HepG2 (cell line): ENCODE measurements at regions not wholly inside any gene's neighbourhood (a gene's known extent, or its start where the extent isn't known, plus 50 kb on each side); places are given as distances from the start of the nearest gene placed in this dataset.

Source experiments
- ARID5B ChIP-seq: IDR thresholded peaks from 2 replicates; pipeline ENCODE4 v1.4.0; 2020; ENCODE audit warnings: mild to moderate bottlenecking, missing genetic modification reagents
- CBFB ChIP-seq: sonication (generic); formaldehyde crosslinking; IDR thresholded peaks from 2 replicates; pipeline ENCODE4 v1.4.0; 2020; ENCODE audit warnings: missing genetic modification reagents
- CEBPG ChIP-seq: IDR thresholded peaks from 2 replicates; pipeline ENCODE4 v1.6.1; 2016
- ELF1 ChIP-seq: sonication (generic); formaldehyde crosslinking; IDR thresholded peaks from 2 replicates; pipeline ENCODE4 v1.4.0; 2020; ENCODE audit warnings: missing genetic modification reagents
- FOXO1 ChIP-seq: sonication (generic); formaldehyde crosslinking; IDR thresholded peaks from 2 replicates; pipeline ENCODE4 v1.4.0; 2020; ENCODE audit warnings: missing genetic modification reagents
- HDAC1 ChIP-seq: sonication (generic); formaldehyde crosslinking; IDR thresholded peaks from 2 replicates; pipeline ENCODE4 v1.5.1; 2020; ENCODE audit warnings: mild to moderate bottlenecking, missing genetic modification reagents
- HNRNPH1 ChIP-seq: fragments of 200-400 bp; formaldehyde crosslinking; optimal IDR thresholded peaks from 2 replicates; pipeline ENCODE3; 2017; ENCODE audit warnings: mild to moderate bottlenecking, low read depth, low read length
- KDM6A ChIP-seq: IDR thresholded peaks from 2 replicates; pipeline ENCODE4 v1.6.1; 2016; ENCODE audit warnings: low read depth
- MBD4 ChIP-seq: IDR thresholded peaks from 2 replicates; pipeline ENCODE4 v1.6.1; 2012; ENCODE audit warnings: low read length, inconsistent platforms, borderline replicate concordance
- MIER2 ChIP-seq: IDR thresholded peaks from 2 replicates; pipeline ENCODE4 v1.6.1; 2016; ENCODE audit warnings: missing biosample characterization, missing genetic modification reagents
- NCOA1 ChIP-seq: sonication (generic); formaldehyde crosslinking; IDR thresholded peaks from 2 replicates; pipeline ENCODE4 v1.9.0; 2021; ENCODE audit warnings: missing genetic modification reagents
- NFIC ChIP-seq: IDR thresholded peaks from 2 replicates; pipeline ENCODE4 v1.6.1; 2012; ENCODE audit warnings: mild to moderate bottlenecking, low read length, inconsistent platforms
- NKX3-1 ChIP-seq: sonication (generic); formaldehyde crosslinking; IDR thresholded peaks from 2 replicates; pipeline ENCODE4 v1.5.0; 2020; ENCODE audit warnings: missing genetic modification reagents
- RERE ChIP-seq: IDR thresholded peaks from 2 replicates; pipeline ENCODE4 v1.6.1; 2016; ENCODE audit warnings: low read depth, missing genetic modification reagents, missing compliant biosample characterization
- SIX1 ChIP-seq: sonication (generic); formaldehyde crosslinking; IDR thresholded peaks from 2 replicates; pipeline ENCODE4 v1.4.0; 2020; ENCODE audit warnings: missing genetic modification reagents, borderline replicate concordance
- ZBTB3 ChIP-seq: sonication (generic); formaldehyde crosslinking; IDR thresholded peaks from 2 replicates; pipeline ENCODE4 v1.4.0; 2020; ENCODE audit warnings: low read depth, mild to moderate bottlenecking, moderate library complexity, missing genetic modification reagents, borderline replicate concordance
- ZMAT3 ChIP-seq: sonication (generic); formaldehyde crosslinking; conservative IDR thresholded peaks from 2 replicates; pipeline ENCODE4 v1.7.0; 2021; ENCODE audit warnings: missing genetic modification reagents
- ZNF232 ChIP-seq: sonication (generic); formaldehyde crosslinking; IDR thresholded peaks from 2 replicates; pipeline ENCODE4 v1.4.0; 2020; ENCODE audit warnings: missing genetic modification reagents, borderline replicate concordance
- ZNF441 ChIP-seq: sonication (generic); formaldehyde crosslinking; IDR thresholded peaks from 2 replicates; pipeline ENCODE4 v1.7.0; 2021; ENCODE audit warnings: missing genetic modification reagents, borderline replicate concordance
- ZNF577 ChIP-seq: sonication (generic); formaldehyde crosslinking; IDR thresholded peaks from 2 replicates; pipeline ENCODE4 v1.4.0; 2020; ENCODE audit warnings: mild to moderate bottlenecking, low read depth, missing genetic modification reagents, borderline replicate concordance
- ZNF652 ChIP-seq: IDR thresholded peaks from 2 replicates; pipeline ENCODE4 v1.6.1; 2016; ENCODE audit warnings: low read depth, borderline replicate concordance
- ZNF850 ChIP-seq: sonication (generic); formaldehyde crosslinking; conservative IDR thresholded peaks from 2 replicates; pipeline ENCODE4 v1.9.0; 2021; ENCODE audit warnings: mild to moderate bottlenecking, missing genetic modification reagents

GRCh38 chr19:56918682-56919307, 78.3 kb upstream of the PEG3 start (continued):
- TF ChIP-seq RERE (CRISPR knock-in tag) (peak; percentile 94), ELF1 (CRISPR knock-in tag) (peak; percentile 62), FOXO1 (peak; percentile 89), HDAC1 (peak; percentile 47), KDM6A (CRISPR knock-in tag) (peak; percentile 68), NCOA1 (no peak), SIX1 (peak; percentile 74; the same call in 1 of the 2 replicates), MIER2 (0 out of 2 replicates have a peak, but pooled peaks have one; percentile 28), ZNF577 (no peak), NFIC (peak; percentile 93), ZNF850 (CRISPR knock-in tag) (no peak), CEBPG (CRISPR knock-in tag) (peak; percentile 78), NKX3-1 (CRISPR knock-in tag) (peak; percentile 66; the same call in 1 of the 2 replicates), ZBTB3 (CRISPR knock-in tag) (no peak), ZNF441 (CRISPR knock-in tag) (no peak), ZNF232 (CRISPR knock-in tag) (peak; percentile 49; the same call in 1 of the 2 replicates), ZNF652 (CRISPR knock-in tag) (peak; percentile 48; the same call in 1 of the 2 replicates), ARID5B (CRISPR knock-in tag) (peak; percentile 95), ZMAT3 (CRISPR knock-in tag) (0 out of 2 replicates have a peak, but pooled peaks have one; percentile 17), MBD4 (peak; percentile 87), CBFB (CRISPR knock-in tag) (0 out of 2 replicates have a peak, but pooled peaks have one; percentile 63), HNRNPH1 (no peak)
